ENCODE measurements at regions not wholly inside any gene's neighbourhood (a gene's known extent, or its start where the extent isn't known, plus 50 kb on each side); places are given as distances from the start of the nearest gene placed in this dataset.

GRCh38 chr13:90039516-90039915, 1308.0 kb upstream of the MIR17HG start:
- no peak for TF ChIP-seq CTCF (IDR thresholded peaks at IDR 0.05)
- TF ChIP-seq POLR2A (IDR thresholded peaks at IDR 0.05), result no peak
